NCI-H2196 (cell line): ENCODE measurements at regions not wholly inside any gene's neighbourhood (a gene's known extent, or its start where the extent isn't known, plus 50 kb on each side); places are given as distances from the start of the nearest gene placed in this dataset.

Experiments
- DNase-seq: peaks from one replicate; lab custom pipeline; 2025; ENCODE audit not compliant: unreplicated experiment; lab: John Stamatoyannopoulos, UW

- no peak for DNase-seq
Observed at GRCh38 chr5:143761663-143762062, 50.3 kb upstream of the HMHB1 start.

- DNase-seq, result no peak
Observed at GRCh38 chr5:143760755-143761154, 51.2 kb upstream of the HMHB1 start.

- DNase-seq, result no peak
Observed at GRCh38 chr5:143760131-143760505, 51.8 kb upstream of the HMHB1 start.

- DNase-seq, result no peak
Observed at GRCh38 chr5:143759396-143760130, 52.4 kb upstream of the HMHB1 start.

GRCh38 chr5:143758750-143759149, 53.2 kb upstream of the HMHB1 start:
- DNase-seq, result no peak

- DNase-seq, result no peak
Observed at GRCh38 chr5:143758015-143758414, 53.9 kb upstream of the HMHB1 start.

- DNase-seq, result no peak
Observed at GRCh38 chr5:143757116-143757515, 54.8 kb upstream of the HMHB1 start.

- DNase-seq, result no peak
Observed at GRCh38 chr5:143755966-143756365, 56.0 kb upstream of the HMHB1 start.

GRCh38 chr5:143752165-143752850, 59.7 kb upstream of the HMHB1 start:
- no peak for DNase-seq

- no peak for DNase-seq
Observed at GRCh38 chr5:143751342-143751741, 60.6 kb upstream of the HMHB1 start.

- DNase-seq, result no peak
Observed at GRCh38 chr5:143749581-143750205, 62.3 kb upstream of the HMHB1 start.

- DNase-seq, result no peak
Observed at GRCh38 chr5:143748516-143748915, 63.4 kb upstream of the HMHB1 start.

GRCh38 chr5:143742951-143743350, 69.0 kb upstream of the HMHB1 start:
- DNase-seq, result no peak

- DNase-seq, result no peak
Observed at GRCh38 chr5:143741421-143741820, 70.5 kb upstream of the HMHB1 start.

GRCh38 chr5:143740956-143741355, 71.0 kb upstream of the HMHB1 start:
- no peak for DNase-seq

GRCh38 chr5:143739746-143740145, 72.2 kb upstream of the HMHB1 start:
- no peak for DNase-seq

GRCh38 chr5:143738417-143739401, 73.3 kb upstream of the HMHB1 start:
- no peak for DNase-seq

GRCh38 chr5:143737062-143737461, 74.9 kb upstream of the HMHB1 start:
- no peak for DNase-seq

- DNase-seq, result no peak
Observed at GRCh38 chr5:143734456-143734780, 77.5 kb upstream of the HMHB1 start.

- DNase-seq, result no peak
Observed at GRCh38 chr5:143733665-143734455, 78.1 kb upstream of the HMHB1 start.
